Fibroblast of mammary gland (primary cell): ENCODE measurements at regions not wholly inside any gene's neighbourhood (a gene's known extent, or its start where the extent isn't known, plus 50 kb on each side); places are given as distances from the start of the nearest gene placed in this dataset.

ENCODE experiments used
- DNase-seq: peaks from one replicate; pipeline ENCODE4 v3.0.0-alpha.2; 2010; ENCODE audit warnings: low read depth
- H3K4me3 ChIP-seq: 2 replicates; pipeline ENCODE4 v1.5.1; 2011; ENCODE audit warnings: low read depth, mild to moderate bottlenecking, low read length, moderate library complexity; ENCODE audit not compliant: control insufficient read depth
- TF ChIP-seq, protein P1 (sequence below): conservative IDR thresholded peaks from 2 replicates; pipeline ENCODE4 v1.5.1; 2011; ENCODE audit warnings: low read depth, low read length, inconsistent platforms; ENCODE audit not compliant: control insufficient read depth, insufficient read depth

GRCh38 chr14:43369710-43370564 is 1137.1 kb downstream of the FSCB start:
- TF ChIP-seq, protein P1, sequence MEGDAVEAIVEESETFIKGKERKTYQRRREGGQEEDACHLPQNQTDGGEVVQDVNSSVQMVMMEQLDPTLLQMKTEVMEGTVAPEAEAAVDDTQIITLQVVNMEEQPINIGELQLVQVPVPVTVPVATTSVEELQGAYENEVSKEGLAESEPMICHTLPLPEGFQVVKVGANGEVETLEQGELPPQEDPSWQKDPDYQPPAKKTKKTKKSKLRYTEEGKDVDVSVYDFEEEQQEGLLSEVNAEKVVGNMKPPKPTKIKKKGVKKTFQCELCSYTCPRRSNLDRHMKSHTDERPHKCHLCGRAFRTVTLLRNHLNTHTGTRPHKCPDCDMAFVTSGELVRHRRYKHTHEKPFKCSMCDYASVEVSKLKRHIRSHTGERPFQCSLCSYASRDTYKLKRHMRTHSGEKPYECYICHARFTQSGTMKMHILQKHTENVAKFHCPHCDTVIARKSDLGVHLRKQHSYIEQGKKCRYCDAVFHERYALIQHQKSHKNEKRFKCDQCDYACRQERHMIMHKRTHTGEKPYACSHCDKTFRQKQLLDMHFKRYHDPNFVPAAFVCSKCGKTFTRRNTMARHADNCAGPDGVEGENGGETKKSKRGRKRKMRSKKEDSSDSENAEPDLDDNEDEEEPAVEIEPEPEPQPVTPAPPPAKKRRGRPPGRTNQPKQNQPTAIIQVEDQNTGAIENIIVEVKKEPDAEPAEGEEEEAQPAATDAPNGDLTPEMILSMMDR, result no peak
- no peak overlapping the region for H3K4me3 ChIP-seq
- no peak for DNase-seq

DNA sequence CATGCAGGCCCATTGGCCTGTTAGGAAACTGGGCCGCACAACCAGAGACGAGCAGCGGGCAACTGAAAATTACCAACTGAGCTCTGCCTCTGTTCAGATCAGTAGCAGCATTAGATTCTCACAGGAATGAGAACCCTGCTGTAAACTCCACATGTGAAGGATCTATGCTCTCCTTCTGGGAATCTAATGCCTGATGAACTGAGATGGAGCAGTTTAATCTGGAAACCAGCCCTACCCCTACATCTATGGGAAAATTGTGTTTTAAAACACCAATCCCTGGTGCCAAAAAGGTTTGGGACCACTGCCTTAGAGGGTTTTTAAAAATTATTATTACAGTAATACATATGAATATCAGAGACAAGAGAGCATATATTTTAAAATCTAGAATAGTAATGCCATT is 1144.5 kb downstream of the FSCB start:
- H3K4me3 ChIP-seq, result no peak overlapping the region
- TF ChIP-seq, protein P1, result no peak
- DNase-seq, result no peak

GRCh38 chr14:43361751-43362150 is 1145.3 kb downstream of the FSCB start:
- TF ChIP-seq, protein P1, result no peak
- H3K4me3 ChIP-seq, result no peak overlapping the region
- DNase-seq, result no peak

DNA sequence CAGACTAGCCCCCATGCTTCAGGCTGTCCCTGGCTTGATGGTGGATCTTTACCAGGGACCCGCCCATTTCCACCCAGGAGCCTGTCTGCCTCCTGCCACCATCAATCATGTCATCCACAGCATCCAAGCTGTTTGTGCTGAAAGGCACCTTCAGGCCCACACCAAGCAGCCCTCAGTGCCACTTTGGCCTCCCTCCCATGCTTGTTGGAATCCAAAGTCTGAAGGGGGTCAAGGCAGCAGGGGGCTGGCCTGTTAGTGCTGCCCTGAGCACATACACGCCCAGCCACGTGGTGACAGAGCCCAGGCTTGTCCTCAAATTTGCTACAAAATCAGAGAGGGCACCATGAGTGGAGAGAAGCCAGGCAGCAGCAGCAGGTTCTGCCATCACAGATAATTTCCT is 1146.8 kb downstream of the FSCB start:
- no peak overlapping the region for H3K4me3 ChIP-seq
- TF ChIP-seq, protein P1, result no peak
- no peak for DNase-seq

GRCh38 chr14:43359317-43359716 is 1147.8 kb downstream of the FSCB start:
- H3K4me3 ChIP-seq, result no peak overlapping the region
- no peak for DNase-seq
- TF ChIP-seq, protein P1, result no peak

- TF ChIP-seq, protein P1, result no peak
- DNase-seq, result no peak
These were observed 1150.0 kb downstream of the FSCB start for GRCh38 chr14:43356979-43357545.

More at GRCh38 chr14:43356979-43357545, 1150.0 kb downstream of the FSCB start:
- H3K4me3 ChIP-seq, result no peak overlapping the region
